Keratinocyte (primary cell): ENCODE measurements at regions not wholly inside any gene's neighbourhood (a gene's known extent, or its start where the extent isn't known, plus 50 kb on each side); places are given as distances from the start of the nearest gene placed in this dataset.

Experiments
- DNase-seq: peaks from one replicate; pipeline ENCODE4 v3.0.0-alpha.2; 2011; ENCODE audit warnings: low read depth, missing footprints, low spot score
- FAIRE-seq: peaks from 2 replicates; lab custom pipeline; 2011; peaks lifted over from hg19 to GRCh38; lab: Jason Lieb, UNC
- H2AFZ ChIP-seq: 2 replicates; pipeline ENCODE4 v1.6.0; 2012; ENCODE audit warnings: low read length, control low read depth, inconsistent platforms; ENCODE audit not compliant: control insufficient read depth
- H3K27ac ChIP-seq: 2 replicates; pipeline ENCODE4 v1.5.1; 2011; ENCODE audit warnings: low read length; ENCODE audit not compliant: control insufficient read depth, insufficient read depth
- H3K27me3 ChIP-seq: 3 replicates; pipeline ENCODE4 v1.6.0; 2011; ENCODE audit warnings: low read length; ENCODE audit not compliant: control insufficient read depth, insufficient read depth; ENCODE audit errors: extremely low read depth
- H3K36me3 ChIP-seq, 2 experiments: 2 replicates in 1 of 2; 3 replicates in 1 of 2; pipeline ENCODE4 v1.5.1; 2011; ENCODE audit warnings: low read length in 2 of 2, mild to moderate bottlenecking in 1 of 2; ENCODE audit not compliant: control insufficient read depth in 2 of 2, insufficient read depth in 2 of 2; ENCODE audit errors: extremely low read depth in 1 of 2
- H3K4me1 ChIP-seq: 3 replicates; pipeline ENCODE4 v1.5.1; 2011; ENCODE audit warnings: low read length; ENCODE audit not compliant: control insufficient read depth, insufficient read depth; ENCODE audit errors: extremely low read depth
- H3K4me2 ChIP-seq: 3 replicates; pipeline ENCODE4 v1.6.0; 2011; ENCODE audit warnings: low read depth, low read length; ENCODE audit not compliant: control insufficient read depth, insufficient read depth; ENCODE audit errors: extremely low read depth
- H3K4me3 ChIP-seq, 3 experiments: fragments of 200-600 bp in 1 of 3; sonication (generic) in 1 of 3; 2 replicates in 2 of 3; 3 replicates in 1 of 3; pipeline ENCODE4 v1.5.1; 2011 to 2016; ENCODE audit warnings: low read length in 3 of 3, mild to moderate bottlenecking in 3 of 3, control low read depth in 2 of 3, inconsistent platforms in 1 of 3, low read depth in 1 of 3, mixed read lengths in 1 of 3, mixed run types in 1 of 3, moderate library complexity in 1 of 3; ENCODE audit not compliant: control insufficient read depth in 2 of 3, insufficient read depth in 2 of 3; ENCODE audit errors: extremely low read depth in 1 of 3
- H3K79me2 ChIP-seq: 2 replicates; pipeline ENCODE4 v1.6.0; 2012; ENCODE audit warnings: low read length; ENCODE audit not compliant: control insufficient read depth, insufficient read depth
- H3K9ac ChIP-seq: 3 replicates; pipeline ENCODE4 v1.6.0; 2011; ENCODE audit warnings: low read length; ENCODE audit not compliant: control insufficient read depth, insufficient read depth; ENCODE audit errors: extremely low read depth
- H3K9me1 ChIP-seq: 3 replicates; pipeline ENCODE4 v1.6.0; 2011; ENCODE audit warnings: low read length; ENCODE audit not compliant: control insufficient read depth, insufficient read depth; ENCODE audit errors: extremely low read depth
- H3K9me3 ChIP-seq: 2 replicates; pipeline ENCODE4 v1.5.1; 2012; ENCODE audit warnings: low read depth, low read length; ENCODE audit not compliant: control insufficient read depth
- H4K20me1 ChIP-seq: 3 replicates; pipeline ENCODE4 v1.6.0; 2011; ENCODE audit warnings: low read length; ENCODE audit not compliant: control insufficient read depth, insufficient read depth; ENCODE audit errors: extremely low read depth
- CTCF ChIP-seq, 3 experiments: IDR thresholded peaks in 1 of 3; conservative IDR thresholded peaks in 1 of 3; optimal IDR thresholded peaks in 1 of 3; 2 replicates in 2 of 3; 3 replicates in 1 of 3; pipeline versions ENCODE3 to v1.5.1; 2011; ENCODE audit warnings: low read length in 3 of 3, mild to moderate bottlenecking in 3 of 3, moderate library complexity in 2 of 3, control low read depth in 1 of 3, inconsistent platforms in 1 of 3; ENCODE audit not compliant: insufficient read depth in 2 of 3; ENCODE audit errors: extremely low read depth in 1 of 3
- EZH2 ChIP-seq: IDR thresholded peaks from one replicate; pipeline ENCODE4 v1.6.1; 2012; ENCODE audit warnings: inconsistent platforms, mild to moderate bottlenecking, low read length, moderate library complexity
- dilution Hi-C: fragments of 300-500 bp; cut with MboI; formaldehyde crosslinking; loops from one replicate; pipeline ENCODE4 v1.7.0; 2020; ENCODE audit warnings: low sequenced_read_pairs; ENCODE audit not compliant: extremely low pct_ligation_motif_present

- TF ChIP-seq CTCF (optimal IDR thresholded peaks at IDR 0.05 in 1 of 3, IDR thresholded peaks at IDR 0.05 in 1 of 3, conservative IDR thresholded peaks at IDR 0.05 in 1 of 3; ENCODE audit: extremely low read depth in 1 of 3, insufficient read depth in 2 of 3, low read length in 3 of 3): no peak
- no peak for TF ChIP-seq EZH2
- DNase-seq (no peak), FAIRE-seq (peak; percentile 70)
- Histone ChIP-seq H4K20me1 (no peaks in the 10 kb centered on the region), H3K9me1 (no peaks in the 10 kb centered on the region), H3K4me1 (peaks cover 26% of the 10 kb centered on the region), H3K9ac (no peak overlapping the region), H3K27me3 (no peaks in the 10 kb centered on the region), H3K36me3 (no peaks in the 10 kb centered on the region), H3K79me2 (no peaks in the 10 kb centered on the region), H3K4me2 (peak overlapping the region; percentile 18), H2AFZ (no peak overlapping the region), H3K9me3 (no peaks in the 10 kb centered on the region), H3K4me3 (no peak overlapping the region), H3K27ac (peak overlapping the region; percentile 23)
- dilution Hi-C loops: no loop called here
Observed at GRCh38 chr5:34598177-34598794, 57.8 kb upstream of the RAI14 start.

- TF ChIP-seq CTCF (optimal IDR thresholded peaks at IDR 0.05 in 1 of 3, IDR thresholded peaks at IDR 0.05 in 1 of 3, conservative IDR thresholded peaks at IDR 0.05 in 1 of 3; ENCODE audit: extremely low read depth in 1 of 3, insufficient read depth in 2 of 3, low read length in 3 of 3): no peak
- TF ChIP-seq EZH2: no peak
- no peaks in the 10 kb centered on the region for H4K20me1 ChIP-seq
- no peak overlapping the region for H3K9ac ChIP-seq
- no peak for FAIRE-seq
- no peak overlapping the region for H3K4me3 ChIP-seq
- H3K36me3 ChIP-seq: no peaks in the 10 kb centered on the region
- no peaks in the 10 kb centered on the region for H3K9me1 ChIP-seq
- dilution Hi-C loops: no loop called here
- no peak overlapping the region for H3K4me2 ChIP-seq
- H2AFZ ChIP-seq: no peak overlapping the region
- no peaks in the 10 kb centered on the region for H3K79me2 ChIP-seq
- no peaks in the 10 kb centered on the region for H3K9me3 ChIP-seq
- peaks cover 34% of the 10 kb centered on the region for H3K4me1 ChIP-seq
- no peak overlapping the region for H3K27ac ChIP-seq
- DNase-seq: no peak
- no peaks in the 10 kb centered on the region for H3K27me3 ChIP-seq
Observed at GRCh38 chr5:34599471-34600117, 56.5 kb upstream of the RAI14 start.
